Neutrophil (primary cell): ENCODE measurements at regions not wholly inside any gene's neighbourhood (a gene's known extent, or its start where the extent isn't known, plus 50 kb on each side); places are given as distances from the start of the nearest gene placed in this dataset.
"Not testable (repeated sequence)": the region's sequence is repeated elsewhere in the genome, so short reads cannot be mapped to it uniquely, and the experiment has no call there.

ENCODE experiments used
- H3K27ac ChIP-seq: fragments of 200-600 bp; sonication (generic); 2 replicates; pipeline ENCODE4 v1.5.1; 2016; ENCODE audit warnings: mild to moderate bottlenecking, moderate library complexity
- H3K27me3 ChIP-seq: fragments of 200-600 bp; sonication (generic); 2 replicates; pipeline ENCODE4 v1.6.0; 2016; ENCODE audit warnings: mild to moderate bottlenecking
- H3K36me3 ChIP-seq: fragments of 200-600 bp; sonication (generic); 2 replicates; pipeline ENCODE4 v1.5.1; 2017
- H3K4me1 ChIP-seq, 2 experiments: fragments of 200-600 bp in 1 of 2; sonication (generic) in 1 of 2; 1 replicate in 1 of 2; 2 replicates in 1 of 2; pipeline versions ENCODE4 v1.5.1 to v1.6.1; 2013 to 2016; ENCODE audit warnings: low read depth in 1 of 2, low read length in 1 of 2, mild to moderate bottlenecking in 1 of 2, moderate library complexity in 1 of 2; ENCODE audit not compliant: control insufficient read depth in 1 of 2, insufficient read depth in 1 of 2
- H3K4me3 ChIP-seq, 2 experiments: fragments of 200-600 bp in 1 of 2; sonication (generic) in 1 of 2; 1 replicate in 1 of 2; 2 replicates in 1 of 2; pipeline ENCODE4 v1.5.1; 2013 to 2016; ENCODE audit warnings: low read depth in 1 of 2, low read length in 1 of 2, mild to moderate bottlenecking in 1 of 2, moderate library complexity in 1 of 2
- H3K9me3 ChIP-seq: fragments of 200-600 bp; sonication (generic); 2 replicates; pipeline ENCODE4 v1.5.1; 2016
- CTCF ChIP-seq: fragments of 200-600 bp; sonication (generic); IDR thresholded peaks from 2 replicates; pipeline ENCODE4 v1.5.1; 2016; ENCODE audit warnings: antibody characterized with exemption

DNA sequence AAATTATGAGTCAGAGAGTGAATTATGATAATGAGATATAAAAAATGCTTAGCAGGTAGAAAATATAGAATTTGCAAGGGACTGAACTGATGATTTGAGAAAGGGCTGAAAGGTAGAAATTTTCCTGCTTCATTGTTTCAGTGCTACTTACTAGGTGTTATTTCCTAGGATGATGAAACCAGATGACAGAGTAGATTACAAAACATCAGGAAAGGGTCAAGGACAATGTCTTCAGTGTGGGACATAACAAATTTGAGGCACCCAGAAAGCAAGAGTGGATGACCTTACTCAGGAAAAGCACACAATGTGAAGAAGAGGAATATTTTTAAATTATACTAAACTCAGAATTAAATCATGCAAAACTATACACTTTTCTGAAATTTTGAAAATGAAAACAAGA is 102.1 kb downstream of the SHCBP1 start:
- H3K9me3 ChIP-seq, result no peaks in the 10 kb centered on the region
- H3K27me3 ChIP-seq, result no peaks in the 10 kb centered on the region
- no peak for TF ChIP-seq CTCF
- H3K27ac ChIP-seq, result no peak overlapping the region
- no peaks in the 10 kb centered on the region for H3K36me3 ChIP-seq
- no peaks in the 10 kb centered on the region for H3K4me1 ChIP-seq
- H3K4me3 ChIP-seq, result no peak overlapping the region

DNA sequence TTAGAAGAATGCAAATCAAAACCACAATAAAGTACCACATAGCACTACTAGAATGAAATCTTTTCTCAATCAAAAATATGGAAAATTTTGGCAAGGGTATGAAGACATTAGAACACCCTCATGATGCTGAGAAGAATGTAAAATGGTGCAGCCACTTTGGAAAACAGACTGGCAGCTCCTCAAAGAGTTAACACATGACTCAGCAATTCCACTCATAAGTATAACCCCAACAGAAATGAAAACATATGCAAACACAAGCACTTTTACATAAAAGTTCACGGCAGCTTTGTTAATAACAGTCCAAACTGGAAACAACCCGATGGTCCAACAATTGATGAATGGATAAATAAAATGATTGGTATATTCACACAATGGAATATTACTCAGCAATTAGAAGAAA is 124.5 kb downstream of the SHCBP1 start:
- no peaks in the 10 kb centered on the region for H3K27me3 ChIP-seq
- no peak for TF ChIP-seq CTCF
- no peak overlapping the region for H3K4me3 ChIP-seq
- no peak overlapping the region for H3K27ac ChIP-seq
- H3K36me3 ChIP-seq, result no peaks in the 10 kb centered on the region
- no peaks in the 10 kb centered on the region for H3K4me1 ChIP-seq
- H3K9me3 ChIP-seq, result no peaks in the 10 kb centered on the region

DNA sequence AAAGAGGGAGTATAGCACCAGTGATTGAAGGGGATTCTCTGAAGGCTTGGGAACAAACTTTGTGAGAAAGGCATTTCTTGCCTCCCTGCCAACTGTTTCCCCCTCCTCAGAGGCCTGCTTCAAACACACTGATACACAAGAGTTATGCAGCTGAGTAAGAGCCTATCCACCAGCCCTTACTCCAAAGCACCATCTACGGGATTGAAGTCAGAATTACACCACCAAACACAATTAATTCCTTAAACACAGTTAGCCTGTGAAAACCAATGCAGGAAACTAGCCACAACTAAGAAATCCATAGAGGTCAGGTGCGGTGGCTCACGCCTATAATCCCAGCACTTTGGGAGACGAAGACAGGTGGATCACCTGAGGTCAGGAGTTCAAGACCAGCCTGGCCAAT is 138.3 kb downstream of the SHCBP1 start:
- Histone ChIP-seq H3K36me3 (no peaks in the 10 kb centered on the region), H3K27ac (no peak overlapping the region), H3K4me1 (no peaks in the 10 kb centered on the region), H3K9me3 (no peaks in the 10 kb centered on the region), H3K27me3 (no peaks in the 10 kb centered on the region), H3K4me3 (no peak overlapping the region)
- TF ChIP-seq CTCF, result no peak

DNA sequence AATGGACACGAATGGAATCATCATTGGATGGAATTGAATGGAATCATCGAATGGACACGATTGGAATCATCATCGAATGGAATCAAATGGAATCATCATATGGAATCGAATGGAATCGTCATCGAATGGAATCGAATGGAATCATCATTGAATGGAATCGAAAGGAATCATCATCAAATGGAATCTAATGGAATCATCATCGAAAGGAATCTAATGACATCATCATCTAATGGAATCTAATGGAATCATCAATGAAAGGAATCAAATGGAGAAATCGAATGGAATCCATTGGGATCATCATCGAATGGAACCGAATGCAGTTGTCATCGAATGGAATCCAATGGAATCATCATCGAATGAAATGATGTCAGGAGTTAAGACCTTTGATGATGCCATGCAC is 154.9 kb downstream of the SHCBP1 start:
- Histone ChIP-seq H3K27ac (no peak overlapping the region), H3K4me3 (no peak overlapping the region), H3K27me3 (no peaks in the 10 kb centered on the region), H3K9me3 (no peaks in the 10 kb centered on the region), H3K4me1 (no peaks in the 10 kb centered on the region), H3K36me3 (no peaks in the 10 kb centered on the region)
- no peak for TF ChIP-seq CTCF

DNA sequence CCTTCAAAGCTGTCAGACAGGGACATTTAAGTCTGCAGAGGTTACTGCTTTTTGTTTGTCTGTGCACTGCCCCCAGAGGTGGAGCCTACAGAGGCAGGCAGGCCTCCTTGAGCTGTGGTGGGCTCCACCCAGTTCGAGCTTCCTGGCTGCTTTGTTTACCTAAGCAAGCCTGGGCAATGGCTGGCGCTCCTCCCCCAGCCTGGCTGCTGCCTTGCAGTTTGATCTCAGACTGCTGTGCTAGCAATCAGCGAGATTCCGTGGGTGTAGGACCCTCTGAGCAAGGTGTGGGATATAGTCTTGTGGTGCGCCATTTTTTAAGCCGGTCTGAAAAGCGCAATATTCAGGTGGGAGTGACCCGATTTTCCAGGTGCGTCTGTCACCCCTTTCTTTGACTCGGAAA is 166.4 kb downstream of the SHCBP1 start:
- H3K27ac ChIP-seq, H3K9me3 ChIP-seq, H3K36me3 ChIP-seq, H3K27me3 ChIP-seq, H3K4me3 ChIP-seq, H3K4me1 ChIP-seq: not testable (repeated sequence)

DNA sequence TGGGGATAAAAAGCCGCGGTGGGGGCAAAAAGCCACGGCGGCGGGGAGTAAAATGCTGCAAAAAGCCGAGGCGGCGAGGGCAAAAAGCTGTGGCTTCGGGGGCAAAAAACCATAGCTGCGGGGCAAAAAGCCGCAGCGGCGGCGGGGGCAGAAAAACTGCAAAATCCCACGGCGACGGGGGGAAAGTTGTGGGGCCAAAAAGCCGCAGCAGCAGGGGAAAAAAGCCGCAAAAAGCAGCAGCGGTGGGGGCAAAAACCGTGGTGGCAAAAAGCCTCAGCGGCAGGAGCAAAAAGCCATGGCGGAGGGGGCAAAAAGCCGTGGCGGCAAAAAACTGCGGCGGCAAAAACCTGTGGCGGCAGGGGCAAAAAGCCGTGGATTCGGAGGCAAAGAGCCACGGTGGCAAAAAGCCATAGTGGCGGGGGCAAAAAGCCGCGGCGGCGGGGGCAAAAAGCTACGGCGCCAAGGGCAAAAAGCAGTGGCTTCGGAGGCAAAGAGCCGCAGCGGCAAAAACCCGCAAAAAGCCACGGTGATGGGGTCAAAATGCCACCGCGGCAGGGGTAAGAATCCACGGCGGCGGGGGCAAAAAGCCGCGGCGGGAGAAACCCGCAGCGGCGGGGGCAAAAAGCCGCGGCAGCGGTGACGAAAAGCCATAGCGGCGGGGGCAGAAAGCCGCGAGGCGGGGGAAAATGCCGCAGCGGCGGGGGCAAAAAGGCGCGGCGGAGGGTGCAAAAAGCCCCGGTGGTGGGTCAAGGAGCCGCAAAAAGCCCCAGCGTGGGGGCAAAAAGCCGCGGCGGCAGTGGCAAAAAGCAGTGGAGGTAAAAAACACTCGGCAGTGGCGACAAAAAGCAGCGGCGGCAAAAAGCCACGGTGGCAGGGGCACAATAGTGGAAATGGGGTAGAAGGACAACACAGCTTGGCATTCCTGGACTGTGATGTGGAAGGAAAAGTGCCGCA is 192.8 kb downstream of the SHCBP1 start:
- no peak for TF ChIP-seq CTCF
- Histone ChIP-seq H3K4me3 (no peak overlapping the region), H3K4me1 (no peaks in the 10 kb centered on the region), H3K27ac (no peak overlapping the region), H3K36me3 (no peaks in the 10 kb centered on the region), H3K9me3 (no peaks in the 10 kb centered on the region), H3K27me3 (peaks cover 45% of the 10 kb centered on the region)
